DMS 273 (cell line): ENCODE measurements at regions not wholly inside any gene's neighbourhood (a gene's known extent, or its start where the extent isn't known, plus 50 kb on each side); places are given as distances from the start of the nearest gene placed in this dataset.

Source experiments
- DNase-seq: peaks from one replicate; lab custom pipeline; 2025; ENCODE audit not compliant: unreplicated experiment; lab: John Stamatoyannopoulos, UW

DNA sequence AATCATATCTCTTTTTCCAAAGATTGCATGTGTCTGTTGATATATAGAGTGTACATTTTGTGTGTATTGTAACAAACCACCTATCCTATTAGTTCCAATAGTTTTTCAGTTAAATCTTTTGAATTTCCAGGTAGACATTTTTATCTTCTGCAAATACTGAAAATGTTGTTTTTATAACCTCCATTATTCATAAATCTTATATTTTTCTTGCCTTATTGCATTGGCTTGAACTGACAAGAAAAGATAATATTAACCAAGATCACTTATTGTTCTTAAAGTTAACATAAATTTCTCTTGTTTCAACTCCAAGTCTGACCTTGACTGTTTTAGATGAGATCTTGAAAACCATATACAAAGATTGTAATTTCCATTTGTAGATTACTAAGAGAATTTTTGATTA lies 251.6 kb downstream of the IRX2 start:
- DNase-seq, result no peak

DNA sequence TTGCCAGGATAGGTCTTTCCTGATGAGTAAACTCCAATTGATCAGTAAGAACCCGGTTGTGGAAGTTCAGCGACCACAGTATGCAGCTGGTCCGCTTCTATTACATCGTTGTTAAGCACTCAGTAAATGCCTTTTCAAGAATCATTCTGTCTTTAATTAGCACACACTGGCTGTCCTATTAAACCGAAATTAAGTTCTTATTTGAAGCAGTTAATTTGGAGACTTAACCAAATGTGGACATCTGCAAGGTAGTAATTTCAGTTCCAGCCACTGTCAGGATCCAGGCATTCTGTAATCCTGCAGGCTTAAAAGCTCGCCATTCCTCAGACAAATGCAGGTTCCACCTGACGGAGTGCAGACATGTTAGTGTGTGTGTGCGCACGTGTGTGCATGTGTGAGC lies 254.6 kb downstream of the IRX2 start:
- no peak for DNase-seq

DNA sequence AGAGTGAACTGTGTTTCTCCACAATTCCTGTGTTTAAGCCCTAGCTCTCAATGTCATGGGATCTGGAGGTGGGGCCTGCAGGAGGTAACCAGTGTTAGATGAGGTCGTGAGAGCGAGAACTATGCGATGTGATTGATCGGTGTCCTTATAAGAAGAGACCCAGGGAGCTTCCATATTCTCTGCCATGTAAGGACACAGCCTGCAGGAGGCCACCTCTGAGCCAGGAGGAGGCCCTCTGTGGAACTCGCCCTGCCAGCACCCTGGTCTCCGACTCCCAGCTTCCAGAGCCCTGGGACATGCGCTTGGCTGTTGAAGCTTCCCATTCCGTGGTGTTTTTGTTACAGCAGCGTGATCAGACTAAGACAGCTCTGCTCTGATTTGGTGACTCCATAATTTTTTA lies 255.4 kb downstream of the IRX2 start:
- DNase-seq, result no peak

DNA sequence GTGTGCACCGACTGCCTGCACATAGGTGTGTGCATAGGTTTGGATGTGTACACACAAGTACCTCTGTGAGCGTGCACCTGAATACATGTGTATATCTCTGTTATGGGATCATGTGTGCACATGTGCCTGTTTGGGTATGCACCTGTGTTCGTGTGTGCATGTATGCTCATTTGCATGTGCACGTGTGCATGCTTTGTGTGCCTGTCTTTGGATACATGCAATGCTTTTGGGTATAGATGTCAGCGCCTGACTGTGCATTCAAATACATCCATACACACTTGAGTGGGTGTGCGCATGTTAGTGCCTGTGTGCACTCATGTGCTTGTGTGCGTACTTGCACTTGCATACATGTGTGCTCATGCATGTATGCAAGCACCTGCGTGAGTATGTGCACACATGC lies 258.1 kb downstream of the IRX2 start:
- no peak for DNase-seq

DNA sequence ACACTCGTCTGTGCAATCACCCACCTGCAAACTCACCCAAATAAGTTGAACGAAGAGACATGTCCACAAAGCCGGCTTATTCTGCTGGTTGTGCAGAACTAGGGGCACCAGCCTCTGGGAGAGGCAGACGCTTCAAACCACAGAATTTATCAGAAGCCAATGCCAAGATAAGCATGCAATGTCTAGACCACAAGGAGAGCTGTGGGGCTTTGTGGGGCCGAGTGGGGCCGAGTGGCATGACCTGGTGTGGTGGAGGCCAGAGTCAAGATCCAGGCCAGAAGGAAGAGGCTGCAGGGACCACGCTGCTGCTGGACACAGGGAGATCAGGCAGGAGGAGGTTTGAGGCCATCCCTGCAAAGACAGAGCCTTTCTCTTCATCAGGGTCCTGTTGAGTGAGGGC lies 259.0 kb downstream of the IRX2 start:
- no peak for DNase-seq

DNA sequence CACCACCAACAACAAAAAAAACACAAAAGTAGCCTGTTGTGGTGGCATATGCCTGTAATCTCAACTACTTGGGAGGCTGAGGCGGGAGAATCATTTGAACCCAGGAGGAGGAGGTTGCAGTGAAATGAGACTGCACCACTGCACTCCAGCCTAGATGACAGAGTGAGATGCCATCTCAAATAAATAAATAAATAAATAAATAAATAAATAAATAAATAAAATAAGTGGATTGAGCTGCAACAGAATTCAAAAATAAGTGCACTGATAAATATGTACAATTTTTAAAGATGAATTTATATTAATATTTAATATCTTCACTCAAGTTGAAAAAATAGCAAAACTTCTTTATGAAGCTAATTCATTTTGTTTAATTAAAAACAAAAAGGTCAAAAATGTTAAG lies 259.6 kb downstream of the IRX2 start:
- DNase-seq, result no peak

DNA sequence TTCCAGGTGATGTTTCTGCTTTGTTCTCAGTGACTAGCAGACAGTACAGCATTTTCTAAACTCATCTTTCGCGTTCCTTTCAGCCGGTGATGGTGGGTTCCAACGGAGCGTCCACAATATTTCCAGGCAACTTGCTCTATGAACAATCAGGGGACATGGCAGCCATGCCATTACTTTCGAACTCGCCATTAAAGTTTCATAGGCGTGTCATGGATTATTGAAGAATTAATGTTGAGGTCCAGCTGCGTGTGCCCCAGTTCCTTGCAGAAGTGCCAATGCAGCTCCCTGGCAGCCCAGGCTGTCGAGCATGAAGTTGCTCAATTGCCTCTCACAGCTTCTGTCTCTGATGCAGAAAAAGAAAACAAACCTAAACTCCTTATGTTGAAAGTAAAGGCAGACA lies 262.2 kb downstream of the IRX2 start:
- no peak for DNase-seq

DNA sequence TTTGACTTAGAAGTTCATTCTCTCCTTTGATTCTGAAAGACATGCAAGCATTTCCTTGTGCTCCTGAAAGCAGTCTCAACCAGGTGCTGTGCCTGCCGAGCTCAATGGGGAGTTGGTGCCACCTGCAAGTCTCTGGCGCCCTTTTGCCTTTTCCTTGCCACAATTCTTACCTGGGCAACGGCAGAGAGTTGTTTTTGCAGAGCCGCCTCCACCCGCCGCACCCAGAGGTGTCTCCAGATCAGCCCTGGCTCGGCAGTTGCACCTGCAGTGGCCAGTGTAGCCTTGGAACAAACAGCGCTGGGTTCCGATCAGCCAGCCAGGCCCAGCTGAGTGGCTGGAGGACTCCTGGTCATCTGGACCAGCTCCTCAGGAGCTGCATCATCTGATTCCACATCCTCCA lies 262.9 kb downstream of the IRX2 start:
- DNase-seq, result no peak

DNA sequence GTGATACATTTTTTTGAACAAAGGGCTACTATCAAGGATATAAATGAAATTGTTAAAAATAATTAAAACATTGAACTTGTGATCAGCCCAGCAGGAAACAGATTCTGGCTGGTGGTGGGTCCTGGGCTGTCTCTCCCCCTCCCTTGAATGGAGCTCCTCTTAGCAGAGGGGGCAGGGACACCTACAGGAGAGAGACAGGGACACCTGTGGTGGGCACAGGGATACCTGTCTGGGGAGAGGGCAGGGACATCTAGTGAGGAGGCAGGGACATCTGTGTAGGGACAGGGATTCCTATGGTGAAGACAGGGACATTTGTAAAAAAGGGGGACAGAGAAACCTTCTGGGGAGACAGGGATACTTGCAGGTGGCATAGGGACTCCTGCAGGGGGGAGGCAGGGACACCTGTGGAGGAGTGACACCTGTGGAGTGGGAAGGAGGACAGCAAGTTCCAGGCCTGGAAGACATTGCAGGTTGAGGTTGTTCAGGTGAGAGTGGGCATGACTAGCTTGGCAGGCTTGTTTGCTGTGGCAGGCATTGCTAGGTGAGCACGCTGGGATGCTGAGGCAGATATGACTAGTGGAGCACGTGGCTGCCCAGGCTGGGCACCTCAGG lies 264.2 kb downstream of the IRX2 start:
- DNase-seq, result no peak

DNA sequence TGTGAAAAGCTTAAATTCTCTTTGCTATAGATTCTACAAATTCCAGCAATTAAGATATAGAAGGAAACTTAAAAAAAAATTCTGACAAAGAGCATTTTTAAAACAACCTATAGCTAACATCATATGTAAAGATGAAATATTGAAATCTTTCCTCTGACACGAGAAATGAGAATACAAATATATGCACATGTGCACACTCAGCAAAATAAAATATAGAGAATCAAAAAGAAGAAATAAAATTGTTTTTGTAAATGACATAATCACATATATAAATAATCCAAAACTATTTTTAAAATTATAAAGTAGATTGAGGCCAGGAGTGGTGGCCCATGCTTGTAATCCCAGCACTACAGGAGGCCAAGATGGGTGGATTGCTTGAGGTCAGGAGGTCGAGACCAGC lies 265.1 kb downstream of the IRX2 start:
- no peak for DNase-seq

DNA sequence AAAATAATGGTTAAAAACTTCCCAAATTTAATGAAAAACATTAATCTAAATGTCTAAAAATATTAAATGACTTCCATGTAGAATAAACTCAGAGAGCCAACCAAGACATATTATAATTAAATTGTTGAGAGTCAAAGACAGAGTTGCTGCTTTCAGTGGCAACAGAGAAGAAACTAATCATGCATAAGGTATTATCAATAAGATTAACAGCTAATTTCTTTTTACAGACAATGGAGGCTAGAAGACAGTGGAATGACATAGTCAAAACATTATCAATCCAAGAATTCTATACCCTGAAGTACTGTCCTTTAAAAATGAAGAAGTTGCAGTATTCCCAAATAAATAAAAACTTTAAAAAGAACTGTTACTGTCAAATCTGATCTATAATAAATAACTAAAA lies 268.7 kb downstream of the IRX2 start:
- no peak for DNase-seq

DNA sequence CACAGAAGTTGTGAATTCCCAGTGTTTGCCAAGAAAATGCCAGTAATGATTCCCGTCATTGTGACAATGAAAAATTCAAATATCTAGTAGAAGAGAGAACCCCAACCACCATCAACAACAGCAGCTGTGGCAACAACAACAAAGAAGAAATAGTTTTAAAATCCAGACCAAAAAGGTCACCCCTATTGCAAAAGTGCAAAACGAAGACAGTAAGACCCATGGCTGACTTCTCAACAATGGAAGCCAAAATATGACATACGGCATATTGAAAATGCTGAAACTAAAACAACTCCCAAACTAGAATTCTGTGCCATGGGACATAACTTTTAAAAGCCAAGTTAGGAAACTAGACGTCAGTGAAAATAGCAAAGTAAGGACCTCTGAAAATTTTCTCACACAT lies 270.6 kb downstream of the IRX2 start:
- DNase-seq, result no peak

DNA sequence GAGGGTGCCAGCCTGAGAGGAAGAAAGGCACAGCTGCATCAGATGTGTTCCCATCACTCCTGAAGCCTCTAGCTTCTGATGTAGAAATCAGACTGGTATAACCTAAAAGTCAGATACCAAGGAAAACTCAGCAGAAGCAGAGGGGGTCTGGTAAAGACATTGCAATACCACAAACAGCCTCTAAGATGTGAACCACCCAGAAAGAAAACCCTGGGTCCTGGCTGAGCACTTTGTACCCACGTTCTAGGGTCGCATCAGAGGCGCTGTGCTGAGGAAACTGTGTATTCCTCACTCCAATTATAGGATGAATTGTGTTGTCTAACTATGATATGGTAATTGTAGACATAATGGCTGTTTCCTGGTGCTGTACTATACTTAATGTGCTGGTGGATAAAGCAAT lies 275.6 kb downstream of the IRX2 start:
- no peak for DNase-seq

DNA sequence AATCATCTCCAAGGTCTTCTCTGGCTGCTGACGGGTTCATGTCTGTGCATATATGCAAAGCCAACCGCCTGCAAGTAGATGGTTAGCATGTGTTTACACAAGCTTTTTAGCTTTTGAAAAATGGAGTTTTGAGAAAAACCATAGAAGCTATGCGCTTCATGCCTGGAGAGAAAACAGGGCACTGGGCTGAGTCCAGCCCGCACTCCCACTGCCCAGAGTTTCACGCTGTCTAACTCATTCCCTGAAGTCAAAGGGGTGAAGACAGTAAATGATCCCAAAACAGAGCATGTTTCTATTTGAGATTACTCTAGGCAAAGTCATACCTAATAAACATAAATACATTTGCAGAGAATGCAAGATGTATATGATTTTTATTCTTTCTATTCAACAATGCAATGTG lies 278.8 kb downstream of the IRX2 start:
- no peak for DNase-seq

DNA sequence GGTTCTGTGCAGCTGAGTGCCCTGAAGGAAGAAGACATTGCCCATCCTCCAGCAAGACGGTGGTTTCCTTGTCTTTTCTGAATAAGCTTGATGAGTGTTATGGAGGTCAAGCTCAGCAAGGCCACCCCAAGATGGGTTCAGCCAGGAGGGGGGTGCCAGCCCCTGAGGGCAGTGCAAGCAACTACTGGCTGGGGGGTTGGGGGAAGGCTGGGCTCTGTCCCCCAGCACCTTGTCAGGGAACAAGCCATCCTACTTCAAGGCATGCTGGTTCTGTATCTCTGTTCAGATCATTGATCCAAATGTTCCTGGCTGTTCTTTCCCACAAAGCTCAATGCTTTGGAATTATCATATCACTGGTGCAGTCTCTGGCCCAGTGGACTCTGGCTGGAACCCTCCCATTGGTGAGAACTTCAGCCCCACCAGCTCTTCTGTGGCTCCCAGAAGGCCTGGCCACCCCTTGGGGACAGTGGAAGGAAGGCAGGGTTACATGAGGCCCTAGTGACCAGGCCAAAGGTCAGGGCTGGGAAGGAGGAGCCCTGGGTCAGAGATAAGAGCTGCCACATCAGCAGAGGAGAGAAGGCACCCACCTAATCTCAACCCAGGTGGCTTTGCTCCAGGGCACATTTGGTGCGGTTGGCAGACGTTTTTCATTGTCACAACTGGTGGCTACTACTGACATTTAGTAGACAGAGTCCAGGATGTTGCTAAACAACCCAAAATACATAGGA lies 280.2 kb downstream of the IRX2 start:
- no peak for DNase-seq

DNA sequence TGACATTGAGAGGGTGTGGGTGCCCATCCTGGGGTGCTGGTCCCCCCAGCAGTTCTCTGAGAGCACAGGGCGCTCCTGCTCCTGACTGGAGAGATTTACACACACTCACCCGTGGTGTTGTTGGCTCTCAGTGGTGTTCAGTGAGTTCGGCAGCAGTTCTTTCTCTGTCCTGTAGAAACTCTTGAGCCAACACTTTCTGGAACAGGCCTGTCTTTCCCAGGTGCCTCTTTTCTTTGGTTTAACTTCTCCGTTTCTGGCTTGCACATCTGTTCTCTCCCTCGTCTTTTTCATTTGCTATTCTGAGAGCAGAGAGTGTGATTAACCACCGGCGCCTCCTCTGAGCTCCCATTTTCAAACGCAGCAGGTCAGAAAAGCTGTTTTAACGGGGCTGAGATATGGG lies 284.5 kb downstream of the IRX2 start:
- DNase-seq, result no peak

DNA sequence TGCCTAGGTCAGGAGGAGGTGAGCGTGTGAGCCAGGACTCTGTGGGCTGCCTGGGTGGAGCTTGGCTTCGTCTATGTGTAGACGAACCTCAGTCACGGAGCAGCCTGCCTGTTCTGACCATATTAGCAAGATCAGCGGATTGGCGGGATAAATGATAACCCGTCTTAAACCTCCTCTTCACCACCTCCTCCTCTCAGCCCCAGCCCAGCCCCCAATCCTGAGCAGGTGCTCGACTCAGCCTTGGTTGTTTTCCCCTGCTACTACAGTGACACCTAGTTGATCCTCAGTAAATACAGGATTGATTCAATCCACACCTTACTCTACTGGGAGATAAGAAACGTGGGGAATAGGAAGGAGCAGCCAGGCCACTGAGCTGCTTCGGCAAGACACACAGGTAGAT lies 286.1 kb downstream of the IRX2 start:
- no peak for DNase-seq

DNA sequence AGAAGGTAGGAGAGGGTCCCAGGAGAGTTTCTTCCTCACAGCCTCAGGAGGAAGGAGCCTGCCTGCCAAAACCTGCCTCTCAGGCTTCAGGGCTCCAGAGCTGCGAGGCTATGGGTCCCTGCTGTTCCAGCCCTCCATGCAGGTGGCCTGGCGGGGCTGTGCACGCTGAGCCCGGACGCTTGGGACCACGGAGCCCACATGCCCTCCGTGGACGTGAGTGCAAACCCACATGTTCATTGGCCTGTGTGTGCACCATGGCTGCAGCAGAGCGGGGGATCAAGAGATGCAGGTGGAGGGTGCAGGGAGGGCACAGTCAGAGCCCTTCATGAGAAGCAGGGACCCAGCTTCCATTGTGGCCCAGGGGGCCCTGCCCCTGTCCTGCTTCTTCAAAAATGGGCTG lies 287.3 kb downstream of the IRX2 start:
- DNase-seq, result no peak

DNA sequence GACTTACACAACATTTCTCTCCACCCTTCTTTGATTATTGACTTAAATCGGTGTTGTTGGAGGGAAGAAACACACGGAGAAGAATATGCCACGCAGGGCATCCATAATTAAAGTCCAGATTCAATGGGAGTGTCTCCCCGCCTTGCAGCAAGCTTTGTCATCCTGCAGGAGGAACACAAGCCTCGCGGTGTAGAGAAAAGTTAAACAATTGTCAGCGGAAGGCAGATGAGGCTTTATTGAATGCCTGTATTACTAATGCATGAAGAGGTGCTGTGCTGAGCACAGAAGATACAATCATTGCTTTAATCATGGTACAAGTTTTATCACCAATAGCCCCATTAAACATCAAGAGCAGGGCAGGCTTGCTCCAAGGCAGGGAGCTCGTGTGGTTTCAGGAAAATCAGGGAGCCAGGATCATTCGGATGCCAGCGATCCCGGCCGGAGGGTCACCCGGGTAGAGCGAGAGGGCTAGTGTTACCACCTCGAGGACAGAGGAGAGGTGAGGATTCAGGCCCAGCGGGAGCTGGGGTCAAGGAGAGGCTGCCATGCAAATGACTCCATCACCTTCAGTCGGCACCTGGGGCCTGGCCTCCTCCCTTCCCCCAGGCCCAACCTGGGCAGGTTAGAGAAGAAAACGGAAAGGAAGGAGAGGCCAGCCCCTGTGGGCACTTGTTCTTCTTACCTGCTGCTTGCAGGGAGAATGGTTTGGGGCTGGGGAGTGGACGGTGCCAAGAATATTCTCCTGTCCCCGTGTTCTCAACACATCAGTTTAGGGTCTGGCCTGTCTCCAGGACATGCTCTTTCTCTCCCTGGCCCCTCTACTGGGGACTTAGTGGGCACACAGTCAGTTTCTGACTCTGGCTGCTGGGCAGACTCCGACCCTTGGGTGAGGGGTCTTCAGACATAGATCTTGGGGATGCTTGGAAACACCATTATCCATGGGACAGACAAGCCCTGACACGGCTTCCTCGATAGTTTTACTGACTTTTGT lies 289.5 kb downstream of the IRX2 start:
- DNase-seq, result no peak

DNA sequence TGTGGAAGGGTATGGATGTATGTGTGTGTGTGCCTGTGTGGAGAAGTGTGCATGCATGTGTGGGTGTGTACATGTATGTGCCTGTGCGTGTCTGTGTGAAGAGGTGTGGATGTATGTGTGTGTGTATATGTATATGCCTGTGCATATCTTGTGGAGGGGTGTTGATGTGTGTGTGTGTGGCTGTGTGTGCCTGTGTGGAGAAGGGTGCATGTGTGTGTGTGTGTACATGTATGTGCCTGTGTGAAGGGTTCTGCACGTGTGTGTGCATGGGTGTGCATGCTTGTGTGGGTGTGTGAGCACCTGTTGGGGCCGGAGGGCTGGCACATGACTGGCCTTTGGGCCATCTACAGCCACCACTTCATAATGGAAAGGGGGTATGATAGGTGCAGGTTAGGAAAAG lies 291.4 kb downstream of the IRX2 start:
- DNase-seq, result no peak

DNA sequence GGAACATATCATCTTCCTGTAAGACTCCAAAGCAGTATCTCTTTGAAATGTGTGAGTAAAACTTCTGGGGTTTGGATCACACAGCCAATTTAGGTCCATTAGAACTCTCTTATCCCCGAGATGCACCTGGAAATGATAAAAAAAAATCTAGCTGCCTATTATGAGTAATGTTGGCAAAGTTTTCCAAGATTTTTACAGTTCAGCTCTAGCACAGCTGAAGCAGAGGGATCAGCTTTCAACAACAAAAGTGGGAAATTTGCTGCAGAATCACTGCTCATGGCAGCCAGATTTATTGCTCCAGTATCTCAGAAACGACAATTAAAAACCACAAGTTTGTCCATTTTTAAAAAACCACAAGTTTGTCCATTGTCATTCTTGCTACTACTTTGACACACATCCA lies 292.2 kb downstream of the IRX2 start:
- no peak for DNase-seq

DNA sequence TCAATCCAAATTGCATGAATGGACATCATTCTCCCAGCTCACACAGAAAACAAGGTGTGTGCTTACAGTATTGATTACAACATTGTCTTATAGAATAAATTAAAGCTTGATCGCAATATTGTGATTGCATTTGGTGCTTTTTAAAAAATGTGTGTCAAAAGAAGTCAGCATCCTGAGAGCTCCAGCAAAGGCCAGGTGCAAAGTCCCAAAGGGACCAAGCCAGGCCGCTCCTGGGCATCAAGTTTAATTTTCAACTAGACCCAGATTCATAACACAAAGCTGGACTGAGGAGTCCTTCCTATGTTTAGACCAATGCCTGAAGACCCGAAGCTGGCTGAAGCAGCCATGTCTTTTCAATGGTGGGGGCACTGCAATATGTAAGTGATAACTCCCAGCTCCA lies 295.6 kb downstream of the IRX2 start:
- no peak for DNase-seq
